GM12864 (cell line): ENCODE measurements at regions not wholly inside any gene's neighbourhood (a gene's known extent, or its start where the extent isn't known, plus 50 kb on each side); places are given as distances from the start of the nearest gene placed in this dataset.
"Not testable (repeated sequence)": the region's sequence is repeated elsewhere in the genome, so short reads cannot be mapped to it uniquely, and the experiment has no call there.

ENCODE experiments used
- DNase-seq: peaks from one replicate; pipeline ENCODE4 v3.0.0-alpha.2; 2011; ENCODE audit warnings: low read depth
- H3K4me3 ChIP-seq: 2 replicates; pipeline ENCODE4 v1.5.1; 2011; ENCODE audit warnings: mild to moderate bottlenecking, low read depth, low read length, control low read depth
- CTCF ChIP-seq: IDR thresholded peaks from 2 replicates; pipeline ENCODE4 v1.5.1; 2011; ENCODE audit warnings: low read depth, mild to moderate bottlenecking, moderate library complexity, low read length, control low read depth, inconsistent platforms; ENCODE audit errors: missing control alignments

- no peak for DNase-seq
- TF ChIP-seq CTCF, result no peak
- no peak overlapping the region for H3K4me3 ChIP-seq
These were observed 145.7 kb downstream of the LIG4 start for GRCh38 chr13:108069521-108070210.

- DNase-seq, H3K4me3 ChIP-seq: not testable (repeated sequence)
These were observed 151.0 kb downstream of the LIG4 start for GRCh38 chr13:108064372-108064771.

- no peak for DNase-seq
- H3K4me3 ChIP-seq, result no peak overlapping the region
- TF ChIP-seq CTCF, result no peak
These were observed 155.2 kb downstream of the LIG4 start for GRCh38 chr13:108060111-108060510.

- TF ChIP-seq CTCF, result no peak
- H3K4me3 ChIP-seq, result no peak overlapping the region
- no peak for DNase-seq
These were observed 159.1 kb downstream of the LIG4 start for GRCh38 chr13:108056278-108056677.

GRCh38 chr13:108049211-108049610, 166.1 kb downstream of the LIG4 start:
- DNase-seq, result no peak
- TF ChIP-seq CTCF, result no peak
- no peak overlapping the region for H3K4me3 ChIP-seq

GRCh38 chr13:108044954-108045353, 170.4 kb downstream of the LIG4 start:
- TF ChIP-seq CTCF, result no peak
- DNase-seq, result no peak
- H3K4me3 ChIP-seq, result no peak overlapping the region

- H3K4me3 ChIP-seq, DNase-seq: not testable (repeated sequence)
These were observed 172.5 kb downstream of the LIG4 start for GRCh38 chr13:108042866-108043265.

GRCh38 chr13:108037348-108037747, 178.0 kb downstream of the LIG4 start:
- no peak overlapping the region for H3K4me3 ChIP-seq
- DNase-seq, result no peak
- TF ChIP-seq CTCF, result no peak
